ENCODE measurements at regions not wholly inside any gene's neighbourhood (a gene's known extent, or its start where the extent isn't known, plus 50 kb on each side); places are given as distances from the start of the nearest gene placed in this dataset.

GRCh38 chr6:8918196-8918595, 482.9 kb upstream of the SLC35B3 start:
- Histone ChIP-seq H3K27me3 (ENCODE audit: insufficient read depth, low read length) (no peaks in the 10 kb centered on the region), H4K20me1 (ENCODE audit: control insufficient read depth, insufficient read depth, insufficient read length) (no peaks in the 10 kb centered on the region), H3K9me3 (ENCODE audit: control insufficient read depth, low read depth, low read length) (no peaks in the 10 kb centered on the region), H2BK20ac (ENCODE audit: low read depth, low read length, poor library complexity, severe bottlenecking) (no peak overlapping the region), H2BK12ac (ENCODE audit: insufficient read length, low read depth, low read length) (no peak overlapping the region), H3K4ac (ENCODE audit: low read depth, low read length) (no peak overlapping the region), H3K27ac (ENCODE audit: insufficient read length, low read depth, low read length) (no peak overlapping the region), H2AFZ (ENCODE audit: low read length) (no peak overlapping the region), H3T11ph (ENCODE audit: low read length) (no peak overlapping the region), H3K23ac (ENCODE audit: insufficient read length, low read depth, low read length) (no peak overlapping the region), H3K23me2 (ENCODE audit: insufficient read length, low read depth, low read length, poor library complexity, severe bottlenecking) (no peaks in the 10 kb centered on the region), H2BK5ac (ENCODE audit: insufficient read length, low read length) (no peak overlapping the region), H4K5ac (ENCODE audit: insufficient read length, low read depth, low read length) (no peak overlapping the region), H3K4me1 (ENCODE audit: insufficient read depth, low read length) (no peaks in the 10 kb centered on the region), H3K4me2 (ENCODE audit: insufficient read depth, insufficient read length, low read length) (no peak overlapping the region), H3K79me2 (ENCODE audit: insufficient read depth, low read length) (no peaks in the 10 kb centered on the region), H2AK5ac (ENCODE audit: insufficient read length, low read length) (no peak overlapping the region), H3K56ac (ENCODE audit: insufficient read length, low read depth, low read length) (no peak overlapping the region), H4K91ac (ENCODE audit: insufficient read length, low read depth, low read length) (no peak overlapping the region), H2BK15ac (ENCODE audit: low read depth, low read length) (no peak overlapping the region), H2BK120ac (ENCODE audit: low read depth, low read length, poor library complexity, severe bottlenecking) (no peak overlapping the region), H3K14ac (ENCODE audit: insufficient read depth, low read length) (no peak overlapping the region), H3K79me1 (ENCODE audit: insufficient read depth, low read depth, low read length, poor library complexity, severe bottlenecking) (no peaks in the 10 kb centered on the region), H4K8ac (replicated peaks; ENCODE audit: insufficient read length, low read depth, low read length) (no peak overlapping the region), H3K18ac (ENCODE audit: insufficient read length, low read depth, low read length) (no peak overlapping the region), H3K9ac (ENCODE audit: extremely low read depth, insufficient read length, low read length) (no peak overlapping the region)
- H3K4me1 Mint-ChIP-seq, result no peaks in the 10 kb centered on the region
- peaks cover 2 to 6% of the 10 kb centered on the region in 2 experiments for H3K9me3 Mint-ChIP-seq
- H3K27me3 Mint-ChIP-seq (ENCODE audit: low read depth), result no peaks in the 10 kb centered on the region
- peaks cover 0 to under 1% (median 0%) of the 10 kb centered on the region in 3 experiments; a peak in 2 of 7 replicates for H3K36me3 Mint-ChIP-seq (ENCODE audit: insufficient read depth in 1 of 3, low read depth in 3 of 3)
- TF ChIP-seq CTCF (conservative IDR thresholded peaks at IDR 0.05), result no peak
- no peak for DNase-seq
- H3K4me3 Mint-ChIP-seq, result no peak overlapping the region
- WGBS (ENCODE audit: extremely low coverage, insufficient read length, low lambda C conversion rate), result no CpG with 5 or more reads among the region's 2 CpGs
- H3K27ac Mint-ChIP-seq, result no peak overlapping the region

All from H9 (cell line).